Left cardiac atrium (tissue), 4 donors: ENCODE measurements at regions not wholly inside any gene's neighbourhood (a gene's known extent, or its start where the extent isn't known, plus 50 kb on each side); places are given as distances from the start of the nearest gene placed in this dataset.

ENCODE experiments used
- ATAC-seq, 2 donors: fragments of 200-7000 bp; cut with Tn5 transposase; one replicate each; pipeline ENCODE4 v1.9.1; 2020; ENCODE audit warnings: mild to moderate bottlenecking in 2 of 2, moderate library complexity in 2 of 2
- DNase-seq: peaks from one replicate; pipeline ENCODE4 v3.0.0-alpha.2; 2020
- intact Hi-C, 2 donors: fragments of 100-400 bp; cut with DNase I; formaldehyde crosslinking; loops; one replicate each; pipeline versions ENCODE4 v1.14.1 to v1.15.1; 2022 to 2023
- donor health status: DM: no; HTN: yes; CAD: no.
- donor health status: DM: no; HTN: yes; CAD: no; lungs with severe emphysema.
- donor health status: DM: yes; HTN: yes; CAD: no.
- donor health status: Dilated cardiomyopathy.

DNA sequence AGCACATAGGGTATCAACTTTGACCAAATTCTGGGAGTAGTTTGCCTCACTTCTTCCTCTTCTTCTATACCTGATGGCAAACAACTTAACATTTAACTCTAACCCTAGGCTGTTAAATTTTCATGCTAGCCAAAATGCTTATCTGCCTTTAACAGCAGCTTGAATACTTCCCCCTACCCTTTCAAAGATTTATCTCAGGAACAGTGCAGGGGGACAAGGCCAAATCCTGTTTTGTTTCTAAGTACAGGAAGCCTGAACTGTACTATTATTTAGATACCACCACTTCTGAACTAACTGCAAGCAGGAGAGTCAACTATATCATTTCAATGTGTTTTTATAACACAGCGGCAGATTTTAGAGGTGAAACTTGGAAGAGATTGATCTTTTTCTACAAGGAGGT, 104.0 kb upstream of the CNTN6 start:
- DNase-seq (no peak), ATAC-seq (no peak)
- intact Hi-C loops = no loop called here

DNA sequence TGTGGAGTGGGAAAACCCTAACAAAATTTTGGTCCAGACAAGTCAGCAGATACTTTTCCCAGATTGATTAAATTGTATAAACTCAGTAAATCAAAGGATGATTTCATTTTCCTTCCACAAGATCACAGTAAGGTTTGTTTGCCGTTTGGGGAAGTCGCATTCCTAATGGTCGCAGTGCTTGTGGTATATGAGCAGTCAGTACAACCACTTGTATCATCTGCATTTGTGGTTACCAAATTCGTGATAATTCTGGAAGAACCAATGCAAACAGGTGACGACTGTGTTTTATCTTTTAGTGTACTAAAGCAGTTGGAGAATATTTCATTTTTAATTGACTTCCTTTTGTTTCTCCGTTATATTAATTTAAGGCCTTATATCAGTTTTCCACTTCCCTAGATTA, 100.0 kb upstream of the CNTN6 start:
- no peak for DNase-seq
- no peak for ATAC-seq
- intact Hi-C loops = no loop called here

DNA sequence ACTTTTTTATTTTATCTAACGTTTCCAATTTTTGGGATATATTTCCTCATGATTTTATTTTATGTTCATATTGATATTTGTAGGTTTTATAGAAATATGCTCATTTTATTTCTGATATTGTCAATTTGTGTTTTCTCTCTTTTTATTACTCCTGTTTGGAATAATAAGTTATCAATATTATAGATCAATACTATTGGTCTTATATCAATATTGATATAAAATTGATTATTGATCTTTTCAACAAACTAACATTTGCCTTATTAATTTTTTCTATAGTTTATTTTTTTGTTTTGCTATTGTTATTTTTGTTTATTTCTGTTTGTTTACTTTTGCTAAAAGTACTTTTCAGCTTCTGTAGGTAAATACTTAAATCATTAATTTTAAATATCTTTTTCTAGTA, 90.8 kb upstream of the CNTN6 start:
- ATAC-seq (no peak), DNase-seq (no peak)
- intact Hi-C loops = no loop called here

DNA sequence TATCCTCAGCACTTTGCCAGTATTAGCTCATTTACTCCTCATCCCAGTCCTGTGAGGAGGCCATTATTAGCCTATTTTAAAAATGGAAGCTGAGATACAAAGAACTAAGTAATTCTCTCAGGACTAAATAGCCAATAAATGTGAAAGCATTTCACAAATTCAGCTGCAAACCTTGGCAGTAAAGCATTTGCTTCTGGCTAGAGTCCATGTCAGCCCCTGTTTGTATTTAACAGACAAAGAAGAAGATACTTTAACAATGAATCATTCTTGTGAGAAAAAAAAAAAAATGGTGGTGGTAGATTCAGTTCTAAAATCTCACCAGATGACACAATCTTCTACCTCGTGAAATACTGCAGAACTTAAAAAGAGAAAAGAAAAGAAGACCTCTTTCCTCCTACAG, 85.0 kb upstream of the CNTN6 start:
- ATAC-seq (peak in 1 of 2 donors; percentile 15), DNase-seq (no peak)
- intact Hi-C loops = no loop called here

DNA sequence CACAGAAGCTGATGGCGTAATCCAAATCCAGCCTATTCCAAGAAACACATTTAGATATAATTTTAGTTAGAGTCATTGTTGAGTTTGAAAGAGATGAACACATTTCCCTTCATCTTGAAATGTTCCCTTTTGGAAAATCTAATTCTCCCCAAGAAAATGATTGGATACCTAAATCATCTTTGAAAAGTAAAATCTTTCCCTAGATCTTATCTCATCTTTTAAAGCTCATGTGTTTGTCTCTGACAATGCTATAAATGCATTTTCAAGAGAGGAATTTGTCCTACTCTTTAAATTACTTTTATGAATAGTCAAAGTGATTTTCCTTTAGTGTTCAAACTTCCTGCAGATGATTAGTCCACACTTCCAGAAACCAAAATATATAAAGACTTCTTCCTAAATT, 82.6 kb upstream of the CNTN6 start:
- intact Hi-C loops = no loop called here
- ATAC-seq (no peak), DNase-seq (no peak)

DNA sequence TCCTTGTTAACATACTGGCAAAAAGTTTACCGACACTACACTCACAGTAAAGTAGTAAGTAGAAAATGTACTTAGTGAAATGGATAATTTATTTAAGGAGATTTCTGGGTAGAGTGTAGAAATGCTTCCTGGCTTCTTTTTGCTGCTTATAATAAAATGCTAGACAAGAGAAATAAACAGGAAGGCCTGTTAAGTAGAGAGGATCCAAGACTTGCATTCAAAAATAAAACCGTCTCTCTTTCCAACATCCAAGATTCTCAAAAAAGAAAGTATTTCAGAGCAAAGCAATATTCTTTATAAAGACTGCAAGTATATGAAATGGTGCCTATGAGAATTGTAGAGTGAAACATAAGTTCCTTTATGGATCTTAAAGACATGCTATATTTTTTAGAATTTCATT, 77.0 kb upstream of the CNTN6 start:
- intact Hi-C loops = no loop called here
- no peak for DNase-seq

DNA sequence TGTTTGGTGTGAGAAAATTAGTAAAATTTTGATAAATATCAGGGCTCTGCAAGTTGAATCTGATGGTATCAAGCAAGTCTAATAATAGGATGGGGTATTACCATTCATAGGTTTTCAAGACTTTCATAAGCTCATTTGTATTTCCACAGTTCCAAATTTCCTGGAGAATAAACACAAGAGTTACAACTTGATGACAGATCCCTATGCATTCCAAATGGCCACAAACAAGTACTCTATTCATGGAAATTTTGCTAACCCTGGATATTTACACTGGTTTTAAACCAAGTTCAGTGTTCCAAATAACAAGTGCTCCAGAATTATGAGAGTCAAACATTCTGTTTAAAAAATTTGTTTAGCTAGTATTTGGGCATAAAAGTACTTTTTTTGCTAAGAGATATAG, 75.0 kb upstream of the CNTN6 start:
- no peak for DNase-seq
- intact Hi-C loops = no loop called here
- ATAC-seq = peak in 1 of 2 donors; percentile 40

More for the DNA sequence above, 77.0 kb upstream of the CNTN6 start:
- ATAC-seq = no peak

DNA sequence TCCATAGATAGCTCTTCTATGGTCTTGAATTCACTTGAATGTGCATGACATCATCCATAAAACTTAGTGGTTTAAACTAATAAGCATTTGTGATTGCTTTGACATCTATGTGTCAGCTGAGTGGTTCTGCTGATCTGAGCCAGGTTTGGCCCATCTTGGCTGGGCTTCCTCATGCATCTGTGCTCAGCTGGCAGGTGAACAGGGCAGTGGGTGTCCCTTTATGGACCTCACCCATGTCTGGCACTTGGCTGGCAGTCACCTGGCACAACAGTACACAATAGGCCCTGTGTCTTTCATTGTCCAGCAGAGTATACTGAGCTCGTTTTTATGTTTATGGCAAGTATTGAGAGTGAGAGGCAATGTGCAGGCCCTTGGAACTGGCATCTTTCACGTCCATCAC, 73.7 kb upstream of the CNTN6 start:
- ATAC-seq (no peak), DNase-seq (no peak)
- intact Hi-C loops = no loop called here

DNA sequence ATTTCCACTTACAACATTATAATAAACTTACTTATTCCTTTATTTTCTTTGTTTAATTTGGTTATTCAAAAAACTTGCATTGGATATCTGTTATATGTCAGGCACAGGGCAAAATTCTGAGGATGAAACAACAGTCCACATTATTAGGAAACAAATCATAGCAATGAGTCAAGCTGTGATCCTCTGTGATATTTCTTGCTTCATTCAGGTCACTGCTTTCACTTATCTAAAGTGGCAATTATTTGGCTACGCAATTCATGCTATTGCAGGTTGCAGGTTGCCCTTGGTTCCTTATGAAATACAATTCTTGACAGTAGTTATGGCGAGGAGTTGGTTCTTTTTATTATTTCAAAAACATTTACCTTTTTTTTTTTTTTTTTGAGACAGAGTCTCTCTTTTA, 66.4 kb upstream of the CNTN6 start:
- DNase-seq (no peak), ATAC-seq (no peak)
- intact Hi-C loops = no loop called here

DNA sequence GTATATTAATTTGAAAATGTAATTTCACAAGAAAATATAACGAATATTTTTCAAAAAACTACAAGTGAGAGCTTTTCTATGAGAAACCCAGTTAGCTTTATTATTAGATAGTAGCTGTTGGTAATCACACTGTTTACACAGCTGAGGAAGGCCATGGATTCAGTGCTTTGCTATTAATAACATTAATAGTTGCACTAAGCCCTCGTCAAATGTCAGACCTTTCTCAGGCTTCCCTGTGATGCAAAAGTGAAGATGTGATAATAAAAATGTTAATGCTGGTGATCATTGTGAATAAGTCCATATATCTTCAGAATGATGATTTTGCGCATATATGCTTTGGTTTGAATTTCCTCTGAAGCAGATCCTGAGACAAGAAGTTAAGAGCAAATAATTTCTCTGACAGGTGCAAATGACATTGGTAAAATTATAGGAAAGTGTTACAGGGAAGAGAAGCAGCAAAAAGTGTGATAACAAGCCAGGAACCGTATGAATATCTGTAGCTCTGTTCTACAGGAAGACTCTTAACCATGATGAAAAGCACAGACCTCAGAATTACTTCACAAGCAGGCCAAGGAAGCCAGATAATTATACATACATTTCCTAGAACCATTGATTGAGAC, 56.5 kb upstream of the CNTN6 start:
- DNase-seq (no peak), ATAC-seq (no peak)
- intact Hi-C loops = no loop called here

DNA sequence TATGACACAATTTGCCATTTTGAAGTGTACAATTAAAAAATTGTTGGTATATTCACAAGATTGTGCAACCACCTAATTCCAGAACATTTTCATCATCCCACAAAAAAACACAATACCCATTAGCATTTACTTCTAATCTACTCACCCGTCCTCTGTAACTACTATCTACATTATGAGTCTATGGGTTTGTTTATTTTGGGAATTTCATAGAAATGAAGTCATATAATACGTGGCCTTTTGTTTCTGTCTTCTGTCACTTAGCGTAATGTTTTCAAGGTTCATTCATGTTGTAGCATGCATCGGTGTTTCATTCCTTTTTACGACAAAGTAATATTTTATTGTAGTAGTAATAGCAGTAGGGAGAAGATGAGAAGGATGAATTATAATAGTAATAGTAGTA, 55.2 kb upstream of the CNTN6 start:
- intact Hi-C loops = no loop called here
- ATAC-seq = no peak

More for the DNA sequence above, 55.2 kb upstream of the CNTN6 start:
- no peak for DNase-seq
